HG02759 (cell line): ENCODE measurements at regions not wholly inside any gene's neighbourhood (a gene's known extent, or its start where the extent isn't known, plus 50 kb on each side); places are given as distances from the start of the nearest gene placed in this dataset.
"Not testable (repeated sequence)": the region's sequence is repeated elsewhere in the genome, so short reads cannot be mapped to it uniquely, and the experiment has no call there.

Experiments
- ATAC-seq: cut with Tn5 transposase; IDR thresholded peaks from one replicate; pipeline ENCODE4 v1.9.1; 2021; ENCODE audit warnings: mild to moderate bottlenecking, moderate library complexity; ENCODE audit not compliant: unreplicated experiment

- no peak for ATAC-seq
Measured at GRCh38 chr10:2222631-2223030, 485.3 kb upstream of the ADARB2 start.

- no peak for ATAC-seq
Measured at GRCh38 chr10:2214805-2215204, 477.5 kb upstream of the ADARB2 start.

GRCh38 chr10:2214092-2214491 is 476.8 kb upstream of the ADARB2 start:
- ATAC-seq, result no peak

- ATAC-seq, result no peak
Measured at GRCh38 chr10:2212244-2212834, 475.0 kb upstream of the ADARB2 start.

GRCh38 chr10:2210088-2210487 is 472.8 kb upstream of the ADARB2 start:
- ATAC-seq, result no peak

GRCh38 chr10:2208106-2208505 is 470.8 kb upstream of the ADARB2 start:
- no peak for ATAC-seq

- no peak for ATAC-seq
Measured at GRCh38 chr10:2207246-2207922, 470.1 kb upstream of the ADARB2 start.

- ATAC-seq, result no peak
Measured at GRCh38 chr10:2205406-2205805, 468.1 kb upstream of the ADARB2 start.

GRCh38 chr10:2202401-2202800 is 465.1 kb upstream of the ADARB2 start:
- no peak for ATAC-seq

- ATAC-seq, result no peak
Measured at GRCh38 chr10:2201534-2202099, 464.3 kb upstream of the ADARB2 start.

- no peak for ATAC-seq
Measured at GRCh38 chr10:2197663-2198062, 460.3 kb upstream of the ADARB2 start.

GRCh38 chr10:2196272-2196671 is 458.9 kb upstream of the ADARB2 start:
- ATAC-seq, result no peak

GRCh38 chr10:2189356-2189755 is 452.0 kb upstream of the ADARB2 start:
- ATAC-seq, result not testable (repeated sequence)

- ATAC-seq, result no peak
Measured at GRCh38 chr10:2188371-2188770, 451.0 kb upstream of the ADARB2 start.

- ATAC-seq, result no peak
Measured at GRCh38 chr10:2173327-2173726, 436.0 kb upstream of the ADARB2 start.

GRCh38 chr10:2165771-2166460 is 428.6 kb upstream of the ADARB2 start:
- ATAC-seq, result no peak

GRCh38 chr10:2150288-2150687 is 413.0 kb upstream of the ADARB2 start:
- ATAC-seq, result no peak

- no peak for ATAC-seq
Measured at GRCh38 chr10:2145926-2146478, 408.7 kb upstream of the ADARB2 start.

- no peak for ATAC-seq
Measured at GRCh38 chr10:2145491-2145890, 408.2 kb upstream of the ADARB2 start.

- ATAC-seq, result no peak
Measured at GRCh38 chr10:2144584-2144983, 407.3 kb upstream of the ADARB2 start.

GRCh38 chr10:2143213-2143835 is 406.0 kb upstream of the ADARB2 start:
- ATAC-seq, result no peak
